Thoracic aorta (tissue), 2 donors: ENCODE measurements at regions not wholly inside any gene's neighbourhood (a gene's known extent, or its start where the extent isn't known, plus 50 kb on each side); places are given as distances from the start of the nearest gene placed in this dataset.

Source experiments
- ATAC-seq: fragments of 150-250 bp; one replicate; pipeline ENCODE4 v1.8.0; 2017; ENCODE audit warnings: low read depth; ENCODE audit not compliant: insufficient number of reproducible peaks, low FRiP score
- DNase-seq: peaks from one replicate; pipeline ENCODE4 v3.0.0-alpha.2; 2020; ENCODE audit warnings: low spot score
- H3K27ac ChIP-seq, 2 donors: fragments of 200-600 bp; sonication (generic); 1 replicate in 1 of 2; 2 replicates in 1 of 2; pipeline ENCODE4 v1.5.1; 2016; ENCODE audit warnings: mild to moderate bottlenecking in 2 of 2, moderate library complexity in 2 of 2
- H3K27me3 ChIP-seq: fragments of 200-600 bp; sonication (generic); replicated peaks from 2 replicates; pipeline ENCODE4 v1.6.0; 2016; ENCODE audit warnings: mild to moderate bottlenecking; ENCODE audit not compliant: insufficient read depth
- H3K36me3 ChIP-seq: fragments of 200-600 bp; sonication (generic); one replicate; pipeline ENCODE4 v1.5.1; 2016
- H3K4me1 ChIP-seq, 2 donors: fragments of 200-600 bp; sonication (generic); 1 replicate in 1 of 2; 2 replicates in 1 of 2; pipeline versions ENCODE4 v1.5.1 to v1.6.0; 2016; ENCODE audit warnings: low read depth in 2 of 2, mild to moderate bottlenecking in 1 of 2; ENCODE audit not compliant: control insufficient read depth in 1 of 2
- H3K4me3 ChIP-seq: fragments of 200-600 bp; sonication (generic); 2 replicates; pipeline ENCODE4 v1.5.1; 2016; ENCODE audit warnings: mild to moderate bottlenecking
- H3K9me3 ChIP-seq: fragments of 200-600 bp; sonication (generic); 2 replicates; pipeline ENCODE4 v1.5.1; 2016
- CTCF ChIP-seq: fragments of 200-600 bp; sonication (generic); IDR thresholded peaks from one replicate; pipeline ENCODE4 v1.5.1; 2019; ENCODE audit warnings: antibody characterized with exemption

GRCh38 chr18:22515250-22515649 lies 97.5 kb upstream of the CTAGE1 start:
- no peak for TF ChIP-seq CTCF
- no peak overlapping the region for H3K4me3 ChIP-seq
- ATAC-seq = no peak

GRCh38 chr18:22517356-22517755 lies 99.6 kb upstream of the CTAGE1 start:
- DNase-seq = no peak
- Histone ChIP-seq H3K27ac (no peak overlapping the region), H3K9me3 (no peaks in the 10 kb centered on the region), H3K4me3 (no peak overlapping the region), H3K27me3 (no peaks in the 10 kb centered on the region), H3K4me1 (no peaks in the 10 kb centered on the region), H3K36me3 (no peaks in the 10 kb centered on the region)
- ATAC-seq = no peak
- TF ChIP-seq CTCF = no peak

More at GRCh38 chr18:22515250-22515649, 97.5 kb upstream of the CTAGE1 start:
- no peaks in the 10 kb centered on the region for H3K36me3 ChIP-seq
- no peaks in the 10 kb centered on the region for H3K27me3 ChIP-seq
- no peaks in the 10 kb centered on the region for H3K4me1 ChIP-seq
- no peak overlapping the region for H3K27ac ChIP-seq
- DNase-seq = no peak
- no peaks in the 10 kb centered on the region for H3K9me3 ChIP-seq

DNA sequence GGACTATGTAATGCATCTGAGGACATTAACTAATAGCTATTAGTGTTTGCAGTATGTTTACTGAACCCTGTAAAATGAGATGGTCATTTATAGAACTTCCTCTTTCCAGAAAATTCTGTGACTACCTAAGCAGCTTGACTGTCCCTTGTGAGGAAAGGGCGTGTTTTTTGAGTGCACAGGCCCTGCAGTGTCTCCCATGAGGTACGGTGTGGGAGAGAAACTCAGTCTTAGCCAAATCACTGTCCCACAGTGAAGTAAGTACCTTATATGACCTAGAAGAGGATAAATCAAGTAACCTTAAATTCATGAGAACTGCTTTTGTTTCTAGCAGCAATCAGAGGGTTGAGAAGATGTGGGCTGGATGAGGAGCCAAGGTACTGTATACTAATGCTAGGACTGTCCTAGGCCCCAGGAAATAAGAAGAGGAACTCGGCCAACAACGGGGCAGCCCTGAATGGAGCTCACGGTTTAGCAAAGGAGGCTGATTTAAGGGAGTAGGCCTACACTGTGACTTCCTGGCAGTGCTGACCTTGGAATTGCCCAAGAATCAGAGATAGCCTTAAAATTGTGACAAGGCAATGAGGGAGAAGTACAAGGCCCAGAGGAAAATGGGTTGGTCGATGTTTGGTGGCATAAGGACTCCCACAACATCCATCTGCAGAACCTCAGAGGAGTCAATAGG lies 103.5 kb upstream of the CTAGE1 start:
- H3K27ac ChIP-seq = no peak overlapping the region
- no peak for TF ChIP-seq CTCF
- H3K36me3 ChIP-seq = no peaks in the 10 kb centered on the region
- DNase-seq (no peak), ATAC-seq (no peak)
- H3K9me3 ChIP-seq = no peaks in the 10 kb centered on the region
- no peak overlapping the region for H3K4me3 ChIP-seq
- no peaks in the 10 kb centered on the region for H3K27me3 ChIP-seq
- no peaks in the 10 kb centered on the region for H3K4me1 ChIP-seq

DNA sequence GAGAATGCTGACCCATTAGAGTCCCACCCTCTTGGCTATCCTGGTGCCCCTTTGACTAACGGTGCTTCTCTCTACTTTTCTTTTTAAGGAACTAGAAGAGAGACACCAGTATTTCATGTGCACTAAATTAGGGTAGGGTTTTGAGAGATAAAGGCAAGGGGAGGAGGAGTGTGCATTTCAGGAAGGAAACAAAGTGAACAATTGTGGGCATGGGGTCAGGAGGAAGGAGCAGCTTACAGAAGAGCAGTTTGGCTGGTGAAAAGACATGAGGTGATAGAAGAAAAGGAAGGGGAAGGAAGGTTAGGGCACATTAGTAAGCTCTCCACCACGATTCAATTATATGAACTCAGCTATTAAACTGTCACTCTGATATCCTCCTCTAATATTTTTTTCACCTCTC lies 105.8 kb upstream of the CTAGE1 start:
- Histone ChIP-seq H3K36me3 (no peaks in the 10 kb centered on the region), H3K4me1 (no peaks in the 10 kb centered on the region), H3K4me3 (no peak overlapping the region), H3K27ac (no peak overlapping the region), H3K27me3 (no peaks in the 10 kb centered on the region), H3K9me3 (no peaks in the 10 kb centered on the region)
- ATAC-seq = no peak
- no peak for DNase-seq
- TF ChIP-seq CTCF = no peak

GRCh38 chr18:22524783-22525182 lies 107.1 kb upstream of the CTAGE1 start:
- no peak for DNase-seq
- no peak overlapping the region for H3K27ac ChIP-seq
- TF ChIP-seq CTCF = no peak
- H3K27me3 ChIP-seq = no peaks in the 10 kb centered on the region
- no peaks in the 10 kb centered on the region for H3K4me1 ChIP-seq
- H3K36me3 ChIP-seq = no peaks in the 10 kb centered on the region
- no peak overlapping the region for H3K4me3 ChIP-seq
- ATAC-seq = no peak
- no peaks in the 10 kb centered on the region for H3K9me3 ChIP-seq
